ENCODE measurements at regions not wholly inside any gene's neighbourhood (a gene's known extent, or its start where the extent isn't known, plus 50 kb on each side); places are given as distances from the start of the nearest gene placed in this dataset.

- no peak overlapping the region for H3K4me3 Mint-ChIP-seq
- peak overlapping the region; percentile 62 for H3K27ac Mint-ChIP-seq
- no peaks in the 10 kb centered on the region for H3K9me3 Mint-ChIP-seq
- peaks cover 4% of the 10 kb centered on the region for H3K27me3 Mint-ChIP-seq (ENCODE audit: low read depth)
- DNase-seq (ENCODE audit: low spot score in 2 of 2, unreplicated experiment in 2 of 2): no peak
- no peak for TF ChIP-seq CTCF (IDR thresholded peaks at IDR 0.05; ENCODE audit: unreplicated experiment)
- H3K4me1 Mint-ChIP-seq: peaks cover 27% of the 10 kb centered on the region
- no peaks in the 10 kb centered on the region for H3K36me3 Mint-ChIP-seq
Observed at GRCh38 chr19:31119951-31120690, 229.1 kb downstream of the TSHZ3 start.

GRCh38 chr19:31118986-31119385, 230.2 kb downstream of the TSHZ3 start:
- no peak for TF ChIP-seq CTCF (IDR thresholded peaks at IDR 0.05; ENCODE audit: unreplicated experiment)
- H3K4me3 Mint-ChIP-seq: no peak overlapping the region
- DNase-seq (ENCODE audit: low spot score in 2 of 2, unreplicated experiment in 2 of 2): no peak
- no peaks in the 10 kb centered on the region for H3K36me3 Mint-ChIP-seq
- no peaks in the 10 kb centered on the region for H3K9me3 Mint-ChIP-seq
- H3K4me1 Mint-ChIP-seq: peaks cover 27% of the 10 kb centered on the region
- H3K27ac Mint-ChIP-seq: no peak overlapping the region
- H3K27me3 Mint-ChIP-seq (ENCODE audit: low read depth): peaks cover 7% of the 10 kb centered on the region

GRCh38 chr19:31118287-31118955, 230.8 kb downstream of the TSHZ3 start:
- H3K9me3 Mint-ChIP-seq: no peaks in the 10 kb centered on the region
- H3K36me3 Mint-ChIP-seq: no peaks in the 10 kb centered on the region
- DNase-seq (ENCODE audit: low spot score in 2 of 2, unreplicated experiment in 2 of 2): no peak
- H3K4me1 Mint-ChIP-seq: peaks cover 27% of the 10 kb centered on the region
- TF ChIP-seq CTCF (IDR thresholded peaks at IDR 0.05; ENCODE audit: unreplicated experiment): no peak
- peaks cover 3% of the 10 kb centered on the region for H3K27me3 Mint-ChIP-seq (ENCODE audit: low read depth)
- H3K4me3 Mint-ChIP-seq: no peak overlapping the region
- no peak overlapping the region for H3K27ac Mint-ChIP-seq

GRCh38 chr19:31114585-31114984, 234.7 kb downstream of the TSHZ3 start:
- no peaks in the 10 kb centered on the region for H3K9me3 Mint-ChIP-seq
- H3K27ac Mint-ChIP-seq: no peak overlapping the region
- H3K27me3 Mint-ChIP-seq (ENCODE audit: low read depth): peaks cover 12% of the 10 kb centered on the region
- no peak for DNase-seq (ENCODE audit: low spot score in 2 of 2, unreplicated experiment in 2 of 2)
- no peak for TF ChIP-seq CTCF (IDR thresholded peaks at IDR 0.05; ENCODE audit: unreplicated experiment)
- peaks cover 35% of the 10 kb centered on the region for H3K4me1 Mint-ChIP-seq
- no peak overlapping the region for H3K4me3 Mint-ChIP-seq
- no peaks in the 10 kb centered on the region for H3K36me3 Mint-ChIP-seq

GRCh38 chr19:31113293-31113692, 235.9 kb downstream of the TSHZ3 start:
- no peak for DNase-seq (ENCODE audit: low spot score in 2 of 2, unreplicated experiment in 2 of 2)
- peaks cover 12% of the 10 kb centered on the region for H3K27me3 Mint-ChIP-seq (ENCODE audit: low read depth)
- H3K27ac Mint-ChIP-seq: no peak overlapping the region
- H3K4me1 Mint-ChIP-seq: peaks cover 23% of the 10 kb centered on the region
- no peak for TF ChIP-seq CTCF (IDR thresholded peaks at IDR 0.05; ENCODE audit: unreplicated experiment)
- H3K4me3 Mint-ChIP-seq: no peak overlapping the region
- no peaks in the 10 kb centered on the region for H3K36me3 Mint-ChIP-seq
- no peaks in the 10 kb centered on the region for H3K9me3 Mint-ChIP-seq

Measured in mesothelial cell of epicardium (in vitro differentiated cells).